SK-N-SH treated with all-trans-retinoic acid at 6 μM for 48 hours (cell line): ENCODE measurements at regions not wholly inside any gene's neighbourhood (a gene's known extent, or its start where the extent isn't known, plus 50 kb on each side); places are given as distances from the start of the nearest gene placed in this dataset.

Experiments
- ATAC-seq: fragments of 200-7000 bp; cut with Tn5 transposase; 3 replicates; pipeline ENCODE4 v1.9.1; 2020; ENCODE audit warnings: mild to moderate bottlenecking, moderate library complexity
- ARNTL ChIP-seq: fragments of 450-650 bp; formaldehyde crosslinking; IDR thresholded peaks from 2 replicates; pipeline ENCODE4 v1.5.0; 2020; ENCODE audit warnings: low read depth, mild to moderate bottlenecking, moderate library complexity, borderline replicate concordance
- BACH2 ChIP-seq: fragments of 250-450 bp; sonication (Bioruptor Pico); IDR thresholded peaks from 2 replicates; pipeline ENCODE4 v1.9.0; 2021; ENCODE audit warnings: mild to moderate bottlenecking, borderline replicate concordance
- CSDC2 ChIP-seq: fragments of 250-450 bp; sonication (Bioruptor Pico); IDR thresholded peaks from 2 replicates; pipeline ENCODE4 v1.5.0; 2020; ENCODE audit warnings: mild to moderate bottlenecking, moderate library complexity
- GLIS3 ChIP-seq: fragments of 250-450 bp; sonication (Bioruptor Pico); IDR thresholded peaks from 2 replicates; pipeline ENCODE4 v1.5.0; 2020; ENCODE audit warnings: mild to moderate bottlenecking, moderate library complexity
- ISL1 ChIP-seq: fragments of 250-450 bp; sonication (Bioruptor Pico); IDR thresholded peaks from 2 replicates; pipeline ENCODE4 v2.1.2; 2022; ENCODE audit warnings: mild to moderate bottlenecking, moderate library complexity
- OSR1 ChIP-seq: fragments of 250-450 bp; sonication (Bioruptor Pico); IDR thresholded peaks from 2 replicates; pipeline ENCODE4 v1.8.0; 2022; ENCODE audit warnings: moderate library complexity, mild to moderate bottlenecking, inconsistent platforms
- PPARA ChIP-seq: fragments of 250-450 bp; sonication (Bioruptor Pico); IDR thresholded peaks from 2 replicates; pipeline ENCODE4 v1.5.0; 2020; ENCODE audit warnings: mild to moderate bottlenecking, borderline replicate concordance
- RARB ChIP-seq: fragments of 250-450 bp; sonication (Bioruptor Pico); IDR thresholded peaks from 2 replicates; pipeline ENCODE4 v1.8.0; 2021; ENCODE audit warnings: mild to moderate bottlenecking, moderate library complexity
- SNAI2 ChIP-seq: fragments of 250-450 bp; sonication (Bioruptor Pico); IDR thresholded peaks from 2 replicates; pipeline ENCODE4 v1.5.0; 2020; ENCODE audit warnings: mild to moderate bottlenecking, moderate library complexity
- TCF4 ChIP-seq: fragments of 250-450 bp; sonication (Bioruptor Pico); IDR thresholded peaks from 2 replicates; pipeline ENCODE4 v1.8.0; 2021; ENCODE audit warnings: mild to moderate bottlenecking, moderate library complexity, borderline replicate concordance
- TOX ChIP-seq: fragments of 250-450 bp; sonication (Bioruptor Pico); IDR thresholded peaks from 2 replicates; pipeline ENCODE4 v1.8.0; 2021; ENCODE audit warnings: mild to moderate bottlenecking, moderate library complexity, borderline replicate concordance
- ZC3H10 ChIP-seq: fragments of 250-450 bp; sonication (Bioruptor Pico); IDR thresholded peaks from 2 replicates; pipeline ENCODE4 v1.5.1; 2021; ENCODE audit warnings: mild to moderate bottlenecking, moderate library complexity
- ZFP3 ChIP-seq: fragments of 250-450 bp; sonication (Bioruptor Pico); IDR thresholded peaks from 2 replicates; pipeline ENCODE4 v1.5.0; 2020; ENCODE audit warnings: mild to moderate bottlenecking, moderate library complexity
- ZFP30 ChIP-seq: fragments of 450-650 bp; formaldehyde crosslinking; IDR thresholded peaks from 2 replicates; pipeline ENCODE4 v1.5.0; 2022; ENCODE audit warnings: mild to moderate bottlenecking, moderate library complexity
- ZNF565 ChIP-seq: fragments of 450-650 bp; formaldehyde crosslinking; conservative IDR thresholded peaks from 2 replicates; pipeline ENCODE4 v1.5.0; 2020; ENCODE audit warnings: low read depth, mild to moderate bottlenecking, moderate library complexity
- ZNF70 ChIP-seq: fragments of 450-650 bp; formaldehyde crosslinking; IDR thresholded peaks from 2 replicates; pipeline ENCODE4 v1.5.0; 2020; ENCODE audit warnings: mild to moderate bottlenecking, moderate library complexity
- TF ChIP-seq, protein P1 (sequence below): fragments of 250-450 bp; sonication (Bioruptor Pico); IDR thresholded peaks from 2 replicates; pipeline ENCODE4 v1.5.1; 2021; ENCODE audit warnings: mild to moderate bottlenecking, moderate library complexity
- TF ChIP-seq, protein P2 (sequence below): fragments of 250-450 bp; sonication (Bioruptor Pico); IDR thresholded peaks from 2 replicates; pipeline ENCODE4 v1.5.0; 2020; ENCODE audit warnings: mild to moderate bottlenecking, moderate library complexity
- TF ChIP-seq, protein P3 (sequence below): fragments of 250-450 bp; sonication (Bioruptor Pico); IDR thresholded peaks from 2 replicates; pipeline ENCODE4 v1.8.0; 2020; ENCODE audit warnings: mild to moderate bottlenecking, moderate library complexity, borderline replicate concordance
- TF ChIP-seq, protein P4 (sequence below): fragments of 250-450 bp; sonication (Bioruptor Pico); IDR thresholded peaks from 2 replicates; pipeline ENCODE4 v1.8.0; 2021; ENCODE audit warnings: low read depth, mild to moderate bottlenecking, moderate library complexity, borderline replicate concordance

DNA sequence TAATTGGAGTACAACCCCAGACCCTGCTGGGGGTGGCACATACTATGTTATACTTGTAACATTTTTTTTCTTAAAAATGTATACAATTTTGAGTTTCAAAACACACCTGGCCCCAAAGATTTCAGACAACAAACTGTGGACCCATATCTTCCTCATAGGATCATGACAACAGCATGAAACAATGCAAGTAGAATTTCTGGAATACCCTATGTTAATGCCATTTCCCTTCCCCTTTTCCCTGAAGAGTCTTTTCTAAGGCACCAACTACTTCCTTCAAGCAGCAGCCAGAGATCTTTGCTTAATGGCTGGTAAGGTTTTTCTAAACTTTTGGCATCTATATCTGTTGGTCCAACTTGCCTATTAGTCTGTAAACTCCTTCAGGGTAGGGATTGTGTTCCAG is 99.9 kb upstream of the SERBP1 start:
- no peak for ATAC-seq
- TF ChIP-seq, protein P1, sequence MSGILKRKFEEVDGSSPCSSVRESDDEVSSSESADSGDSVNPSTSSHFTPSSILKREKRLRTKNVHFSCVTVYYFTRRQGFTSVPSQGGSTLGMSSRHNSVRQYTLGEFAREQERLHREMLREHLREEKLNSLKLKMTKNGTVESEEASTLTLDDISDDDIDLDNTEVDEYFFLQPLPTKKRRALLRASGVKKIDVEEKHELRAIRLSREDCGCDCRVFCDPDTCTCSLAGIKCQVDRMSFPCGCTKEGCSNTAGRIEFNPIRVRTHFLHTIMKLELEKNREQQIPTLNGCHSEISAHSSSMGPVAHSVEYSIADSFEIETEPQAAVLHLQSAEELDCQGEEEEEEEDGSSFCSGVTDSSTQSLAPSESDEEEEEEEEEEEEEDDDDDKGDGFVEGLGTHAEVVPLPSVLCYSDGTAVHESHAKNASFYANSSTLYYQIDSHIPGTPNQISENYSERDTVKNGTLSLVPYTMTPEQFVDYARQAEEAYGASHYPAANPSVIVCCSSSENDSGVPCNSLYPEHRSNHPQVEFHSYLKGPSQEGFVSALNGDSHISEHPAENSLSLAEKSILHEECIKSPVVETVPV (CRISPR knock-in tag): no peak
- no peak for TF ChIP-seq GLIS3 (CRISPR knock-in tag)
- TF ChIP-seq SNAI2 (CRISPR knock-in tag): no peak

DNA sequence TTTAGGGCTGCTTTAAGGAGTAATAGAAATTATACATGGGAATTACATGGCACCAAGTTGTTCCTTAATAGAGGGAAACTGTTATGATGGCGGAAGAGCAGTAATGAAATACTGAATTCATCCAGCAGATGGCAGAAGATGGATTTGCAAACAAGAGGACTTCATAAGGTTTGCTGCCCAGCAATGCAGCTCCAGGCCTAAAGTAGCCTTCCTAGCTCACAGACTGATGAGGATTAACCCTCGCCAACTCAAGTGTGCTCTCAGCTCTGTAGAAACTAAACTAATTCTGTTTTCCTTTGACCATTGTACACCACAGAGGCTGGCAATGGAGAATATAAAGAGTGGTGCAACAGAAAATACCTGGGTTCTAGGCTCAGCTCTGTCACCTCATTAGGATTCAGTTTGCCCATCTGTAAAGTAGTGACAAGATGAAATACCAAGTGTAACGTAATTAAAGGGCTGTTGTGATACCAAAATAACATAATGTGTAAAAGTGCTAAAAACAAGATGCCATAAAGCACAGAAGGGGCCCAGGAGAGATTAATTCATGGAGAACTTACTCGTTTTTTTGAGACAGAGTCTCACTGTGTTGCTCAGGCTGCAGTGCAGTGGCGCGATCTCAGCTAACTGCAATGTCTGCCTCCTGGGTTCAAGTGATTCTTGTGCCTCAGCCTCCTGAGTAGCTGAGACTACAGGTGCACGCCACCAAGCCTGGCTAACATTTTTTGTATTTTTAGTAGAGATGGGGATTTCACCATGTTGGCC is 102.4 kb upstream of the SERBP1 start:
- ATAC-seq: peak; percentile 90
- TF ChIP-seq ZFP30 (CRISPR knock-in tag): no peak
- TF ChIP-seq ISL1 (CRISPR knock-in tag): no peak
- TF ChIP-seq RARB: no peak
- no peak for TF ChIP-seq ZNF565 (CRISPR knock-in tag)
- TF ChIP-seq CSDC2 (CRISPR knock-in tag): no peak
- no peak for TF ChIP-seq GLIS3 (CRISPR knock-in tag)

DNA sequence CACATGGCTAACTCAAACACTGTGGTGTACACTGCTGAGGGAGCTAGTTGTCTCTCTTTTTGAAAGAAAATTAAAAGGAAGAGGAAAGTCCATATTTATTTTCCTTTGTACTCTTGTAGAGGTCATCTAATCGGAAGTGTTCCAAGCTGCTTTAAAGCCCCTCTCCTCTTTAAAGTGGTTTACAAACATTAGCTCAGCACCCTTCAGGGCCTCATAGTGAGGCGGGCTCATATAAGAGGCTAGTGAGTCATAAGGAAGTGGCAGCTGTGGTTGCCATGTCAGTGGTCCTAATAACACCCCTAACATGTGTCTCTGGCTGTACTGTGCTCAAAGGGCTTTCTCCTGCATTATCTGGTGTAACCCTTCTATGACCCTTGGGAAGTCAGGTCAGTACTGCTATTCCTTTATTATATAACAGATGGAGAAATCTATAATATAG is 104.4 kb upstream of the SERBP1 start:
- no peak for ATAC-seq
- no peak for TF ChIP-seq RARB
- no peak for TF ChIP-seq SNAI2 (CRISPR knock-in tag)
- no peak for TF ChIP-seq OSR1 (CRISPR knock-in tag)
- no peak for TF ChIP-seq ZC3H10 (CRISPR knock-in tag)
- no peak for TF ChIP-seq CSDC2 (CRISPR knock-in tag)
- TF ChIP-seq, protein P2, sequence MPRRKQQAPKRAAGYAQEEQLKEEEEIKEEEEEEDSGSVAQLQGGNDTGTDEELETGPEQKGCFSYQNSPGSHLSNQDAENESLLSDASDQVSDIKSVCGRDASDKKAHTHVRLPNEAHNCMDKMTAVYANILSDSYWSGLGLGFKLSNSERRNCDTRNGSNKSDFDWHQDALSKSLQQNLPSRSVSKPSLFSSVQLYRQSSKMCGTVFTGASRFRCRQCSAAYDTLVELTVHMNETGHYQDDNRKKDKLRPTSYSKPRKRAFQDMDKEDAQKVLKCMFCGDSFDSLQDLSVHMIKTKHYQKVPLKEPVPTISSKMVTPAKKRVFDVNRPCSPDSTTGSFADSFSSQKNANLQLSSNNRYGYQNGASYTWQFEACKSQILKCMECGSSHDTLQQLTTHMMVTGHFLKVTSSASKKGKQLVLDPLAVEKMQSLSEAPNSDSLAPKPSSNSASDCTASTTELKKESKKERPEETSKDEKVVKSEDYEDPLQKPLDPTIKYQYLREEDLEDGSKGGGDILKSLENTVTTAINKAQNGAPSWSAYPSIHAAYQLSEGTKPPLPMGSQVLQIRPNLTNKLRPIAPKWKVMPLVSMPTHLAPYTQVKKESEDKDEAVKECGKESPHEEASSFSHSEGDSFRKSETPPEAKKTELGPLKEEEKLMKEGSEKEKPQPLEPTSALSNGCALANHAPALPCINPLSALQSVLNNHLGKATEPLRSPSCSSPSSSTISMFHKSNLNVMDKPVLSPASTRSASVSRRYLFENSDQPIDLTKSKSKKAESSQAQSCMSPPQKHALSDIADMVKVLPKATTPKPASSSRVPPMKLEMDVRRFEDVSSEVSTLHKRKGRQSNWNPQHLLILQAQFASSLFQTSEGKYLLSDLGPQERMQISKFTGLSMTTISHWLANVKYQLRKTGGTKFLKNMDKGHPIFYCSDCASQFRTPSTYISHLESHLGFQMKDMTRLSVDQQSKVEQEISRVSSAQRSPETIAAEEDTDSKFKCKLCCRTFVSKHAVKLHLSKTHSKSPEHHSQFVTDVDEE (CRISPR knock-in tag): no peak
- TF ChIP-seq ISL1 (CRISPR knock-in tag): no peak
- no peak for TF ChIP-seq PPARA (CRISPR knock-in tag)
- TF ChIP-seq ZFP3 (CRISPR knock-in tag): no peak
- TF ChIP-seq ZNF70 (CRISPR knock-in tag): no peak
- no peak for TF ChIP-seq GLIS3 (CRISPR knock-in tag)
- no peak for TF ChIP-seq ARNTL (CRISPR knock-in tag)
- no peak for TF ChIP-seq ZFP30 (CRISPR knock-in tag)
- TF ChIP-seq TOX: no peak
- TF ChIP-seq BACH2 (CRISPR knock-in tag): no peak
- no peak for TF ChIP-seq ZNF565 (CRISPR knock-in tag)
- no peak for TF ChIP-seq TCF4 (CRISPR knock-in tag)

DNA sequence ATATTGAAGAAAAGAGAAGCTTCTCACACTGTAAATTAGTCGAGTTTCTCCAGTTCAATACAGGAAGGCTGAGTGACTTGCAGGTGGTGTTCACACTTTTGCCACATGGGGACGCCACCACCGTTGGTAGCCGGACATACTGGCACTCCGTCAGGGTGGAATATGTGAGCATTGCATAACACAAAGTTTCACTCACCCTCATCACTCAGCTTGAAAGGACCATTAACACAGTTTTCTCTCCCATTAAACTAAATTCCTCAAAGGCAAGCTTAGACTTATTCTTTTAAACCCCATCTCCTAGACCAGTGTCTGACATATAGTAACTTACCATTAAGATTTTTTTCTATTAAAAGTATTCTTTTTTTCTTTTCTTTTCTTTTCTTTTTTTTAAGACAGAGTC is 105.3 kb upstream of the SERBP1 start:
- TF ChIP-seq ZNF565 (CRISPR knock-in tag) (no peak), BACH2 (CRISPR knock-in tag) (no peak), SNAI2 (CRISPR knock-in tag) (no peak), ISL1 (CRISPR knock-in tag) (no peak), TCF4 (CRISPR knock-in tag) (no peak), TOX (no peak), CSDC2 (CRISPR knock-in tag) (no peak)
- TF ChIP-seq, protein P3, sequence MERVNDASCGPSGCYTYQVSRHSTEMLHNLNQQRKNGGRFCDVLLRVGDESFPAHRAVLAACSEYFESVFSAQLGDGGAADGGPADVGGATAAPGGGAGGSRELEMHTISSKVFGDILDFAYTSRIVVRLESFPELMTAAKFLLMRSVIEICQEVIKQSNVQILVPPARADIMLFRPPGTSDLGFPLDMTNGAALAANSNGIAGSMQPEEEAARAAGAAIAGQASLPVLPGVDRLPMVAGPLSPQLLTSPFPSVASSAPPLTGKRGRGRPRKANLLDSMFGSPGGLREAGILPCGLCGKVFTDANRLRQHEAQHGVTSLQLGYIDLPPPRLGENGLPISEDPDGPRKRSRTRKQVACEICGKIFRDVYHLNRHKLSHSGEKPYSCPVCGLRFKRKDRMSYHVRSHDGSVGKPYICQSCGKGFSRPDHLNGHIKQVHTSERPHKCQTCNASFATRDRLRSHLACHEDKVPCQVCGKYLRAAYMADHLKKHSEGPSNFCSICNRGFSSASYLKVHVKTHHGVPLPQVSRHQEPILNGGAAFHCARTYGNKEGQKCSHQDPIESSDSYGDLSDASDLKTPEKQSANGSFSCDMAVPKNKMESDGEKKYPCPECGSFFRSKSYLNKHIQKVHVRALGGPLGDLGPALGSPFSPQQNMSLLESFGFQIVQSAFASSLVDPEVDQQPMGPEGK (CRISPR knock-in tag): no peak
- TF ChIP-seq, protein P4, sequence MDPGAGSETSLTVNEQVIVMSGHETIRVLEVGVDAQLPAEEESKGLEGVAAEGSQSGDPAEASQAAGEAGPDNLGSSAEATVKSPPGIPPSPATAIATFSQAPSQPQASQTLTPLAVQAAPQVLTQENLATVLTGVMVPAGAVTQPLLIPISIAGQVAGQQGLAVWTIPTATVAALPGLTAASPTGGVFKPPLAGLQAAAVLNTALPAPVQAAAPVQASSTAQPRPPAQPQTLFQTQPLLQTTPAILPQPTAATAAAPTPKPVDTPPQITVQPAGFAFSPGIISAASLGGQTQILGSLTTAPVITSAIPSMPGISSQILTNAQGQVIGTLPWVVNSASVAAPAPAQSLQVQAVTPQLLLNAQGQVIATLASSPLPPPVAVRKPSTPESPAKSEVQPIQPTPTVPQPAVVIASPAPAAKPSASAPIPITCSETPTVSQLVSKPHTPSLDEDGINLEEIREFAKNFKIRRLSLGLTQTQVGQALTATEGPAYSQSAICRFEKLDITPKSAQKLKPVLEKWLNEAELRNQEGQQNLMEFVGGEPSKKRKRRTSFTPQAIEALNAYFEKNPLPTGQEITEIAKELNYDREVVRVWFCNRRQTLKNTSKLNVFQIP (CRISPR knock-in tag): no peak
- peak; percentile 92 for ATAC-seq
